ENCODE measurements at regions not wholly inside any gene's neighbourhood (a gene's known extent, or its start where the extent isn't known, plus 50 kb on each side); places are given as distances from the start of the nearest gene placed in this dataset.

DNA sequence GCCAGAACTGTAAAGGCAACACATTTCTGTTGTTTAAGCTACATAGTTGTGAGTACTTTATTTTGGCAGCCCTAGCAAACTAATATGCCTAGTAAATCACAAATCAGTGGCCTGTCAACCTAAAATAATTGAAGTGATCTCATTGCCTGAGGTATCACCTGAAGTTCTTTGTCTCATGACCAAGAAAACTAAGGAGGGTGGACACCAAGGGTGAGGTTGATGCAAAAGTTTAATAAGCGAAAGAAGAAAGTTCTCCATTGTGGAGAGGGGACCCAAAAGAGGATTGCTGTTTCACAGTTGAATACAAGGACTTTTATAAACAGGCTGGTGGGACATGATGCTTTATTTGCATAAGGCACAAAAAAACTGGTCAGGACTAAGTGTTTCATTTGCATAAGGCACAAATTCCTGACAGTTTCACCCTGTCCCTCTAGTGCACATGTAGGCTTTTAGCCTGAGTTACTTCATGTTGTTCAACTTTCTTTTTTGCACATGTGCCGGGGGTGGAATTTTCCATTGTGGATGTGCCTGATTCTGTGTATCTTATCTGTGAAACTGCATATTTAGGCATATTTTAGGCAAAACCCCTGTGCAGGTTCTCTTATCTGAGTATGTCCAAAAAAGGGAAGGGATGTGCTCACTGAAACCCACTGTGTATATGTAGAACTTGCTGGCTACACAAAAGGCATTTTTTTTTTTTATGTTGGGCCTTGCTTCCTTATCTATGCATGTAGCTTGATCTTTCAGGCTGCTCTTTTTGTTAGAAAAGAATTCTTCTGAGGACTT lies 108.6 kb upstream of the RAI14 start:
- TF ChIP-seq, protein P1, sequence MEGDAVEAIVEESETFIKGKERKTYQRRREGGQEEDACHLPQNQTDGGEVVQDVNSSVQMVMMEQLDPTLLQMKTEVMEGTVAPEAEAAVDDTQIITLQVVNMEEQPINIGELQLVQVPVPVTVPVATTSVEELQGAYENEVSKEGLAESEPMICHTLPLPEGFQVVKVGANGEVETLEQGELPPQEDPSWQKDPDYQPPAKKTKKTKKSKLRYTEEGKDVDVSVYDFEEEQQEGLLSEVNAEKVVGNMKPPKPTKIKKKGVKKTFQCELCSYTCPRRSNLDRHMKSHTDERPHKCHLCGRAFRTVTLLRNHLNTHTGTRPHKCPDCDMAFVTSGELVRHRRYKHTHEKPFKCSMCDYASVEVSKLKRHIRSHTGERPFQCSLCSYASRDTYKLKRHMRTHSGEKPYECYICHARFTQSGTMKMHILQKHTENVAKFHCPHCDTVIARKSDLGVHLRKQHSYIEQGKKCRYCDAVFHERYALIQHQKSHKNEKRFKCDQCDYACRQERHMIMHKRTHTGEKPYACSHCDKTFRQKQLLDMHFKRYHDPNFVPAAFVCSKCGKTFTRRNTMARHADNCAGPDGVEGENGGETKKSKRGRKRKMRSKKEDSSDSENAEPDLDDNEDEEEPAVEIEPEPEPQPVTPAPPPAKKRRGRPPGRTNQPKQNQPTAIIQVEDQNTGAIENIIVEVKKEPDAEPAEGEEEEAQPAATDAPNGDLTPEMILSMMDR (IDR thresholded peaks at IDR 0.05) = no peak
- Histone ChIP-seq H3K36me3 (ENCODE audit: low read depth) (no peaks in the 10 kb centered on the region), H3K4me3 (no peak overlapping the region), H3K4me1 (ENCODE audit: low read depth) (peaks cover 8% of the 10 kb centered on the region), H3K9me3 (peaks cover 11% of the 10 kb centered on the region)
- DNase-seq = no peak
- no peak for ATAC-seq
- intact Hi-C loops (cut with DNase I, micrococcal nuclease) = no loop called here

DNA sequence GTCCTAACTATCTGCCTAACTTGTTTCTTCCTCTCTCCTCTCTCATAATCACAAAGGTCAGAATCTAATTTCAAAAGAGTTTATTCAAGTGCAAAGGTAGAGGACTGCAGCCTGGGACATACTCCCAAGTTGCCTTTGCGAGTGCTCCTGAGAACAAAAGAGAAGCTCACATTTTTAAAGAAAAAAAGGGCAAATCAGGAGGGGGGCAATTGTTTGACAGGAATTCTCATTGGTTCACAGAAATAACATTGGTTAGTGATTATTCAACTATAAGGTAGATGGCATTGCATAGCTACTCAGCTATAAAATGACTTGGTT lies 108.1 kb upstream of the RAI14 start:
- Histone ChIP-seq H3K4me3 (no peak overlapping the region), H3K9me3 (peaks cover 11% of the 10 kb centered on the region), H3K4me1 (ENCODE audit: low read depth) (peaks cover 8% of the 10 kb centered on the region), H3K36me3 (ENCODE audit: low read depth) (no peaks in the 10 kb centered on the region)
- DNase-seq (no peak), ATAC-seq (no peak)
- intact Hi-C loops (cut with DNase I, micrococcal nuclease) = no loop called here
- TF ChIP-seq, protein P1 (IDR thresholded peaks at IDR 0.05) = no peak

DNA sequence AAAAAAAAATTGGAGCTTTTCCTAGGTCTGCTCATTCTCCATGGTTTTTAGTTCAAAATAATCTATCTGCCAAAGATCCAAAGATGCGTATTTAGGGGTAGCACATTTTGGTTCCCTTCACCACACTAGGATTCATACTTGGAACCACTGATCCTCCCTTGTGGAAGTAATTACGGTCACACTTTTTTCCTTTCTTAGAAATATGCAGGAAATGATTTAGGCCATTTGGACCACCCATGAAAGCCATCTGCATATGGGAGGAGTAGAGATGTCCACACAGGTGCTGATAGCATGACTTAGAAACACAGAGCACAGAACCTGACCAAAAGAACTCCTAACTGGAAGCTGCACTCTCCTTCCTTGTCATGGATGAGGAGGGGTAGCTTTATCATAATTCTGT lies 105.9 kb upstream of the RAI14 start:
- DNase-seq = no peak
- H3K4me3 ChIP-seq = no peak overlapping the region
- TF ChIP-seq, protein P1 (IDR thresholded peaks at IDR 0.05) = no peak
- peaks cover 8% of the 10 kb centered on the region for H3K4me1 ChIP-seq (ENCODE audit: low read depth)
- no peaks in the 10 kb centered on the region for H3K36me3 ChIP-seq (ENCODE audit: low read depth)
- no peaks in the 10 kb centered on the region for H3K9me3 ChIP-seq
- intact Hi-C loops (cut with DNase I, micrococcal nuclease) = no loop called here
- ATAC-seq = no peak

DNA sequence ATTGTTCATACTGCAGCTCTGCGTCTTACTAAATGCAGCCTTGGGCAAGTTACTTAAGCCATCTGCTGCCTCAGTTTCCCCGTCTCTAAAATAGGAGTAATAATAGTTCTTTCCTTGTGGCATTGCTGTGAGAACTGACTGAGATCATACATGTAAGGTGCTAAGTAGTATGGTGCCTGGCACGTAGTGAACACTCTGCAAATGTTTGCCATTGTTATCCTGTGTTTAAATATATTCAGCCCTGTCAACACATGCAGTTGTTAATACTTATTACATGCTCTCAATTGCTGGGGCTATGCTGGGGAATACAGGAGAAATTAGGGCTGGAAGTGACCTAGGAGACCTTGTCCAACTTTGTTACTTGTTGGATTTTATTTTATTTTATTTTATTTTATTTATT lies 105.2 kb upstream of the RAI14 start:
- H3K4me1 ChIP-seq (ENCODE audit: low read depth) = peaks cover 11% of the 10 kb centered on the region
- ATAC-seq (no peak), DNase-seq (no peak)
- TF ChIP-seq, protein P1 (IDR thresholded peaks at IDR 0.05) = no peak
- H3K4me3 ChIP-seq = no peak overlapping the region
- H3K9me3 ChIP-seq = no peaks in the 10 kb centered on the region
- H3K36me3 ChIP-seq (ENCODE audit: low read depth) = no peaks in the 10 kb centered on the region
- intact Hi-C loops (cut with DNase I, micrococcal nuclease) = no loop called here

DNA sequence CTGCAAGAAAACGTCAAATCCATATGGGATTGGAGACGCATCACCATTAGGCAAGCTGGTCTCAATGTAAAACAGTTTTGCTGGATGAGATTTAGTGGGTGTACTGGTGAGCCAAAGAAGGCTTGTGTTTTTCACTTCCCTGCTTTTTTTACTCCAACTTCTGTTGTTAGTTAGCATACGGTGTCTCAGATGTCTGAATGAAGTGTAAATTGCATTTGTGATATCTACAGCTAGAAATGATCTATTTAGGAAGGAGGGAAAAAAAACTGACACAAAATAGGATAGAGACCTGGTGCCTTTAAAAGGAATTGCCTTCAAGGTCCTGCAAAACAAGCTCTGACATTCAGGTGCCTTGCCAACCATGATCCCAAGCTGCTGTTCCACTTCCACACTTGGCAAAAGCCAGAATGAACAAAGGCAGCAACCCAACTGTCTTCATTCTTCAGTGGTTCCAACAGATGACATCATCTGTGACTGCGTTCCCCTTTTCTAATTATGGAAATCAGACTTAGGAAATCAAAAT lies 104.2 kb upstream of the RAI14 start:
- no peaks in the 10 kb centered on the region for H3K36me3 ChIP-seq (ENCODE audit: low read depth)
- H3K4me3 ChIP-seq = no peak overlapping the region
- TF ChIP-seq, protein P1 (IDR thresholded peaks at IDR 0.05) = no peak
- H3K4me1 ChIP-seq (ENCODE audit: low read depth) = peaks cover 14% of the 10 kb centered on the region
- ATAC-seq = no peak
- no peaks in the 10 kb centered on the region for H3K9me3 ChIP-seq
- intact Hi-C loops (cut with DNase I, micrococcal nuclease) = no loop called here
- no peak for DNase-seq

All from mucosa of descending colon (tissue), 3 donors.